ENCODE measurements at regions not wholly inside any gene's neighbourhood (a gene's known extent, or its start where the extent isn't known, plus 50 kb on each side); places are given as distances from the start of the nearest gene placed in this dataset.

GRCh38 chr5:60374409-60374808 is 325.6 kb downstream of the DEPDC1B start:
- DNase-seq (ENCODE audit: low spot score), result no peak

DNA sequence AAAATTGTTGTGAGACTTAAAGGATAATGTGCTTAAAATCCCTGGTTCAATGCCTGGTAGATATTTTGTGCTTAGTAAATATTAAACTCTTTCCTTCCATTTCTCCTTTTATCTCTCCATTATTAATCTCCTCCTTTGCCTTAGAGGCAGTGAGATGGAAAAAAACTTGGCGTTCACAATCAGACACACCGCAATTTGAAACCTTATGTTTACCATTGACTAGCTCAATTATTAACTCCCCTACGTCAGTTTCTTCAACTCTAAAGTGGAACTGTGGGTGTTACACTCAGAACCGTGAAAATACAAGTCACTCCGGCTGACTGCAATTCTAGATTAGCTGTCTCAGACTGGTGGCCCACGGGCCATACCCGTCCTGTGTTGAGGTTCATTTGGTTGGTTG is 327.2 kb downstream of the DEPDC1B start:
- no peak for DNase-seq (ENCODE audit: low spot score)

DNA sequence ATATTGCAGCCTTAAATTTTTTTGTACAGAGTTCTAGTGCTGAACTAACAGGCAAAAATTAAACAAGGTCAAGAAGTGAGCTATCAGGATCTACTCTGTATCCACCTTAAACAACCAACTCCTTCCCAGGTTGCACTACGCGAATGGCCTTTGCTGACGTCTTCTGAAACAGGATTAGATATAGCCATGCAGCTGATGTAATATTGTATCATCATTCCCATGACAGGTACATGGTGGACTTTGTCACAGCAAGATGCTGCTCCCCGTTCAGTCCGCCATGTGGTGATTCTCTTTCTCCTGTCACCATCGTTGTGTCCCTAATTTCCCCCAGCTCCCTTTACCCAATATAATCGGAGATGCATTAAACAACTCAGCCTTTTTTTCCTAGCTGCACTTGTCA is 328.9 kb downstream of the DEPDC1B start:
- no peak for DNase-seq (ENCODE audit: low spot score)

- no peak for DNase-seq (ENCODE audit: low spot score)
These were observed 329.5 kb downstream of the DEPDC1B start for GRCh38 chr5:60370508-60370907.

GRCh38 chr5:60369391-60369790 is 330.6 kb downstream of the DEPDC1B start:
- no peak for DNase-seq (ENCODE audit: low spot score)

GRCh38 chr5:60368100-60368499 is 331.9 kb downstream of the DEPDC1B start:
- DNase-seq (ENCODE audit: low spot score), result no peak

DNA sequence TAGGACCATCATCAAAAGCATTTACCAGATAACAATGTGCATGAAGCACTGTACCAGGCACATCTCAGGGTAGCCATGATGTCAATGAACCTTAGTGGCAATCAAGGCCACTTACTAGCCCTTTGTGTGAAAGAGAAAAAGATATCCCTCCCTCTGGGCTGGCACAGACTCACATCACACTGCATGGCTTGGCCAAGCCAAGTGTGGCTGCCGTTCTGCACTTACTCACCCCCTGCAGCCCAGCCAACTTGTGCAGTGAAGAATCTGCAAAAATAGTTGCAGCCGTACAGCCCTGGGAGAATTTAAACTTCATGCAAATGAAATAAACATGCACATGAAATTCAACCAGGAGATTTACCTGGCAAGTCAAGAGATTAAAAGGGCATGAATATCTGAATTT is 333.5 kb downstream of the DEPDC1B start:
- no peak for DNase-seq (ENCODE audit: low spot score)

GRCh38 chr5:60365001-60365400 is 335.0 kb downstream of the DEPDC1B start:
- DNase-seq (ENCODE audit: low spot score), result no peak

- no peak for DNase-seq (ENCODE audit: low spot score)
These were observed 337.8 kb downstream of the DEPDC1B start for GRCh38 chr5:60362158-60362557.

DNA sequence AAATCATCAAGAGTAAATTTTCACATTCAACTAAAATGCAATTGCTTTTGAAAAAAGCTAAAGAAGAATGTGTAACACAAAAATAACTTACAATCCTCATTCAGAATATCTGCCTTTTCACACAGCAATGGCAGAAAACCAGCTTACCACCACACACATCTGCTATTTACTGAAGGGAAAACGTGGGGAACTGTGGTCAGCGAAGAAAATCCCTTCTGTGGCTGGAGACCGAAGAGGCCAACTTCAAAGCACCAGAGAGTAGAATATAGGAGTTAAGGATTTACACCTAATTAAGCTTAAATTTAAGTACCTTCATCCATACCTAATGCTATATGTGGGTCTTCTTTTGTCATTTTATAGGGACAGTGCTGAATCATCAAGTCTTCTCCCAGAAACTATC is 339.6 kb downstream of the DEPDC1B start:
- DNase-seq (ENCODE audit: low spot score), result no peak

- no peak for DNase-seq (ENCODE audit: low spot score)
These were observed 342.7 kb downstream of the DEPDC1B start for GRCh38 chr5:60357302-60357701.

DNA sequence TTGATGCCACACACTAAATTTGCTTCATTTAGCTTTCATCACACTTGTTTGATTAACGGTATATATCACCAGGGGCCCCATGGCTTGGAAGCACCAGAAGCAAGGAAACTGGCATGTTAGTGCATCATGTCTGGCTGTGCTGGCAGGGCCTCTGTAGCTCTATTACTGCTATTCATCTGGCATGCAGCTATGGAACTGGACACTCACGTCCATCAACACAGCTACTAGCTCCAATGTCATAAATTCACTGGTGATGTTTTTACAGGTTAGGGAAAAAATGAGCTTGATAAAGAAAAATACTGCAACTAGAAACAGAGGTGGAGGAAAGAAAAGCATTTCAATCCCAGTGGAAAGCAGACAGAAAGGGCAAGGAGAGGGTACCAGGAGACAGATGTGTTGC is 343.2 kb downstream of the DEPDC1B start:
- DNase-seq (ENCODE audit: low spot score), result no peak

DNA sequence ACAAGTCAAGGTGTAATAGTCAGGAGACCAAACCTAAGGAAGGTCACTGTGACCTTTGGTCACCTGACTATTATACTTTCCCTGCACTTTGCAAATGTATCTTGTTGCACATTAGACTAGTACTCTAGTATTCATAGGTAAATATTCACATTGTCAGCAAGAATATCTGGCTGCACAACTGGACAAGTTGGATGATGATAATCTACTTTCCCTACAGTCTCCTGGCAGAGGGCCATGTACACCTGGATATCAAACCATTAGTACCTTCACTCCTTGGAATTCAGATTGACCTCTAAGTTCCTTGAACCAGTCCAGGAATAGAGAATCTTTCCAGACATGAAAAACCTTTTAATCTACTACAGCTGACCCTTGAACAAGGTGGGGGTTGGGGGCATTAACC is 344.8 kb downstream of the DEPDC1B start:
- no peak for DNase-seq (ENCODE audit: low spot score)

GRCh38 chr5:60354311-60354710 is 345.7 kb downstream of the DEPDC1B start:
- DNase-seq (ENCODE audit: low spot score), result no peak

- DNase-seq (ENCODE audit: low spot score), result no peak
These were observed 346.9 kb downstream of the DEPDC1B start for GRCh38 chr5:60352992-60353599.

GRCh38 chr5:60350794-60351193 is 349.2 kb downstream of the DEPDC1B start:
- no peak for DNase-seq (ENCODE audit: low spot score)

DNA sequence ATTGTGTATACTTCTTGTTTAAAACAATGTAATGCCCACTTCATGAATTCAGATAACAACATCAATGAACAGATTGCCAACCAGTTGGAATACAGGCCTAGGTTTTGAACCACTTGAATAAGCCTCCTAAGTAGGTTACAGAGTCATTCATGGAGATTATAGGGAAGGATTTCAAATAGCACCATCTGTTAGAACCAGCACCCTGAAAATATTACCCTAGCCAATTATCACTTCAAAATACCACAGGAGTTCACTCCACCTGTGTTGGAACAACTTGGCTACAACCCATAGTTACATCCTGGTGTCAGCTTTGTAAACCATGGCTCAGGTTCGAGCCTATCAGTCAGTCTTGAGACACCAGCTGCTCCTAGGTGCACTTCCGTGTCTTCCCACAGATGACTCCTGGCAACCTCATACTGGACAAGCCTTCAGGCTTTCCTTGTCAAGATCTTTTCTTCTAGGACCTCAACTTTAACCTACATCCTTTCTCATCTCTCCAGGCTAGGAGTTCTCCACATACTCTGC is 350.0 kb downstream of the DEPDC1B start:
- no peak for DNase-seq (ENCODE audit: low spot score)

- no peak for DNase-seq (ENCODE audit: low spot score)
These were observed 353.6 kb downstream of the DEPDC1B start for GRCh38 chr5:60346393-60346792.

DNA sequence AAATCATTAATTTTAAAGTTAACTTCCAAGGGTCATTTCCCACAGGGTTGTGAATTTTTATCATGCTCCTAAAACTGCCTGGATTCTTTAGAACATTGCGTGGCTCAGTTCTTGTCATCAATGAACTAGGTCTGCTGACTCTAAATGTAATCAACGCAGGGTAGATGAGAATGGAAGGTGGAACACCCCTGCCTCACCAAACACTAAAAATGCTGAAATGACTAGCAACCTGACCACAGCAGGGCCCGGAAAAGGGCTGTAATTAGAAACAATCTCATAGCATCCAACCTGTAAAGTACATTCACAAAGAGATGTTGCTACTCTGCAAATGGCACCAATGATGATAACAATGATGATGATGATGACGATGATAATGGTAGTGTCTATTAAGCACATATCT is 356.9 kb downstream of the DEPDC1B start:
- DNase-seq (ENCODE audit: low spot score), result no peak

DNA sequence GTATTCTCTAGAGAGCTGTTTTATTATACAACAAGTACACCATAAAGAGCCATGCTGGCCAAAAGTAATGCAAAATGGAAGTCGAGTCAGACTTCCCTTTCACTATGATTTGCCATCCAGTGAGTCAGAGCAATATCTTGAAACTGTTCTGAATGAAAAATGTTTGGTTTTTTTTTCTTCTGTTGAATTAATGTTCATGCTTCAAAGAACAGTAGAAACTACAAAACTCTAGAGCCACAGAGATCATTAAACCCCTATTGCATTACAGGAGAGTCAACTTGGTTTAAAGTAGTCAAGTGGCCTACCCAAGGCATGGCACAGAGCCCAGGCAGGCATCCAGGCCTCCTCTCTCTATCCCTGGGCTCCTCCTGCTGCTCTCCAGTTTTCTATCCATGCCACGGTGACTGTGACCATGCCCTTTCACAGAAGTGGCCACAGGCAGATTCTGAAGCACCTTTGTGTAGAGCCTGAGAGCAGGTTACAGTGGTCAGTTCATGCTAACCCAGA is 358.9 kb downstream of the DEPDC1B start:
- DNase-seq (ENCODE audit: low spot score), result no peak

GRCh38 chr5:60340326-60340725 is 359.6 kb downstream of the DEPDC1B start:
- DNase-seq (ENCODE audit: low spot score), result no peak

GRCh38 chr5:60339691-60340201 is 360.2 kb downstream of the DEPDC1B start:
- DNase-seq (ENCODE audit: low spot score), result no peak

DNA sequence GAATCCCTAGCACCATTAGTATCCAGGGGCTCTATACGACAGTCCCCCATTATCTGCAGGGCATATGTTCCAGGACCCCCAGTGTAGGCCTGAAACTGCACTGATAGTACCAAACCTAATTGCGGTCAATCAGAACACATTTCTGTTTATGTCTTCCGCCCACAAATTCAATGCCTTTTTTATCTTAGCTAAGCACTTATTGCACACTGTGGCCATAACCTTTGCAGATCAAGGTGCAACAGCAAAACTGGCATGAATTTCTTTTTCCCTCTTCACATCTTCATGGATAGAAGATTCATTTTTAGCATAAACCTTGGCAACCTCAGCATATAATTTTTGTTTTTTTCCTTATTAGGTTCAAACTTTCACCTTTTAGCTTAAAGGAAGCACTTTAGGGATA is 361.1 kb downstream of the DEPDC1B start:
- no peak for DNase-seq (ENCODE audit: low spot score)

GRCh38 chr5:60336491-60336890 is 363.5 kb downstream of the DEPDC1B start:
- DNase-seq (ENCODE audit: low spot score), result no peak
